AG10803 (cell line): ENCODE measurements at regions not wholly inside any gene's neighbourhood (a gene's known extent, or its start where the extent isn't known, plus 50 kb on each side); places are given as distances from the start of the nearest gene placed in this dataset.
"Not testable (repeated sequence)": the region's sequence is repeated elsewhere in the genome, so short reads cannot be mapped to it uniquely, and the experiment has no call there.

Source experiments
- DNase-seq: peaks from one replicate; pipeline ENCODE4 v3.0.0; 2010; ENCODE audit warnings: low read depth
- H3K4me3 ChIP-seq: 2 replicates; pipeline ENCODE4 v1.5.1; 2011; ENCODE audit warnings: mild to moderate bottlenecking, low read length, control low read depth
- CTCF ChIP-seq: conservative IDR thresholded peaks from 2 replicates; pipeline ENCODE4 v1.5.1; 2011; ENCODE audit warnings: mild to moderate bottlenecking, low read length, control low read depth, inconsistent platforms

- TF ChIP-seq CTCF, result no peak
- H3K4me3 ChIP-seq, result no peak overlapping the region
- DNase-seq, result no peak
These were observed 116.7 kb upstream of the PITX1 start for GRCh38 chr5:135150767-135151166.

GRCh38 chr5:135149956-135150723, 116.1 kb upstream of the PITX1 start:
- TF ChIP-seq CTCF, result no peak
- DNase-seq, result no peak
- no peak overlapping the region for H3K4me3 ChIP-seq

GRCh38 chr5:135149229-135149955, 115.4 kb upstream of the PITX1 start:
- DNase-seq, result no peak
- no peak overlapping the region for H3K4me3 ChIP-seq
- TF ChIP-seq CTCF, result no peak

- no peak overlapping the region for H3K4me3 ChIP-seq
- TF ChIP-seq CTCF, result no peak
- no peak for DNase-seq
These were observed 113.5 kb upstream of the PITX1 start for GRCh38 chr5:135147294-135148090.

- no peak for TF ChIP-seq CTCF
- H3K4me3 ChIP-seq, result no peak overlapping the region
- no peak for DNase-seq
These were observed 112.0 kb upstream of the PITX1 start for GRCh38 chr5:135145985-135146384.

GRCh38 chr5:135143682-135144081, 109.7 kb upstream of the PITX1 start:
- H3K4me3 ChIP-seq, DNase-seq: not testable (repeated sequence)
